HG03159 (cell line): ENCODE measurements at regions not wholly inside any gene's neighbourhood (a gene's known extent, or its start where the extent isn't known, plus 50 kb on each side); places are given as distances from the start of the nearest gene placed in this dataset.
"Not testable (repeated sequence)": the region's sequence is repeated elsewhere in the genome, so short reads cannot be mapped to it uniquely, and the experiment has no call there.

Source experiments
- ATAC-seq: cut with Tn5 transposase; IDR thresholded peaks from one replicate; pipeline ENCODE4 v1.9.1; 2021; ENCODE audit warnings: mild to moderate bottlenecking, moderate library complexity; ENCODE audit not compliant: unreplicated experiment

GRCh38 chr5:99368726-99369125 lies 439.9 kb upstream of the CHD1 start:
- no peak for ATAC-seq

DNA sequence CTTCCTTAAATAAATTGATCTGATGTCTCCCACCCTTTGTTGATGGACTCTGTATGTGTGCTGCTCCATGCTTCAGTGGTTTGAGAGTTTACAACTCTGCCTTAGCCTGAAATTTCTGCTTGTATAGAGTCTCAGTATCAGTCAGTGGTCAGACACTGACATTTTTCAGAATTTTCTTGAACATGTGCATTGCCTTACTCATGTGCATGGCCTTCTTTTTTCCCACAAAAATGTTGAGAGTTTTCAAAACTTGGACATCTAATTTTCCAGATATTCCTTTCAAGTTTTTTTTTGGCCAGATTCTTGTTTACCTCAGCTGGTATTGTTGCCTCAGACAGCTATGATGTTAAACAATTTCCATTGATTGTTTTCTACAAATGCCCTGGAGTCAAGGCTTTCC lies 427.1 kb upstream of the CHD1 start:
- no peak for ATAC-seq

GRCh38 chr5:99349787-99350186 lies 421.0 kb upstream of the CHD1 start:
- no peak for ATAC-seq

GRCh38 chr5:99348597-99348996 lies 419.8 kb upstream of the CHD1 start:
- no peak for ATAC-seq

DNA sequence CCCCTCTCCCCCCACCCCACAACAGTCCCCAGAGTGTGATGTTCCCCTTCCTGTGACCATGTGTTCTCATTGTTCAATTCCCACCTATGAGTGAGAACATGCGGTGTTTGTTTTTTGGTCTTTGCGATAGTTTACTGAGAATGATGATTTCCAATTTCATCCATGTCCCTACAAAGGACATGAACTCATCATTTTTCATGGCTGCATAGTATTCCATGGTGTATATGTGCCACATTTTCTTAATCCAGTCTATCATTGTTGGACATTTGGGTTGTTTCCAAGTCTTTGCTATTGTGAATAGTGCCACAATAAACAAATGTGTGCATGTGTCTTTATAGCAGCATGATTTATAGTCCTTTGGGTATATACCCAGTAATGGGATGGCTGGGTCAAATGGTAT lies 411.0 kb upstream of the CHD1 start:
- ATAC-seq: not testable (repeated sequence)

GRCh38 chr5:99334936-99335335 lies 406.1 kb upstream of the CHD1 start:
- no peak for ATAC-seq

DNA sequence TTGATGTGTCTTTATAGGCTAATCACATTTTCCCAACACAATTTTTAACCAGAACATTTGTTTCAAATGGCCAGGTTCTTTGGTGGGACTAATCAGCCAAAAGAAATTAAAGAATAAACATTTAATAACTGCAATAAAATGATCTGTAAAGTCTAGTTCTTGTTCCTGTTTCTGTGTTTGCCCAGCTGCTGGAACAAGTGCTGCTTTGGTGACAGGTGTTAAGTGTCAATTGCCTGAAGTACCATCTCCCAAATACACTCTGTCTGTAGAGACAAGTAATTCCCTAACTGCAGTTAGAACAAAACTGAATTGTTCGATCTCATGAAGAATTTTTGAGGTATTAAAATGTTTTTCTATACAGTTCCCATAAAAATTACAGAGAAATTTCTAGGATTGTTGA lies 402.3 kb upstream of the CHD1 start:
- ATAC-seq: no peak

- no peak for ATAC-seq
Observed at GRCh38 chr5:99320436-99320835, 391.6 kb upstream of the CHD1 start.

DNA sequence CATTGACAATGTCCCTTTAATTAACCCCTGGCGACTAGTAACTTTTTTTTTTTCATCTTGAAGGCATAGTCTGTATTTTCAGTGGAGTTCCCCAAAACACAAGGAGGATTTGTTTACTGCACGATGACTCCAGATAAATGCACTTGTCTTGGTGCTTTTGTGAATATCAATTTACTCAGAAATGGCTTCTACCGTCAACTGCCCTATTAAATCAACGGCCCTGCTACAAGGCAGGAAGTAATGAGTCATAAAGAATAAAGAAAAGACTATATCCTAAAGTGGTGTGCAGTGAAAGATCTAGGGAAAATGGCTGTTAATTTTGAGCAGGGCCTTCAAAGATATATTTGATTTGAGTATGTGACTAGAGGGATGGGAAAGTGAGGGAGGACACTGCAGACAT lies 388.3 kb upstream of the CHD1 start:
- no peak for ATAC-seq

GRCh38 chr5:99316484-99316883 lies 387.7 kb upstream of the CHD1 start:
- no peak for ATAC-seq

- no peak for ATAC-seq
Observed at GRCh38 chr5:99315413-99316183, 386.8 kb upstream of the CHD1 start.

- no peak for ATAC-seq
Observed at GRCh38 chr5:99314721-99315120, 385.9 kb upstream of the CHD1 start.

GRCh38 chr5:99308131-99308530 lies 379.3 kb upstream of the CHD1 start:
- ATAC-seq: no peak

DNA sequence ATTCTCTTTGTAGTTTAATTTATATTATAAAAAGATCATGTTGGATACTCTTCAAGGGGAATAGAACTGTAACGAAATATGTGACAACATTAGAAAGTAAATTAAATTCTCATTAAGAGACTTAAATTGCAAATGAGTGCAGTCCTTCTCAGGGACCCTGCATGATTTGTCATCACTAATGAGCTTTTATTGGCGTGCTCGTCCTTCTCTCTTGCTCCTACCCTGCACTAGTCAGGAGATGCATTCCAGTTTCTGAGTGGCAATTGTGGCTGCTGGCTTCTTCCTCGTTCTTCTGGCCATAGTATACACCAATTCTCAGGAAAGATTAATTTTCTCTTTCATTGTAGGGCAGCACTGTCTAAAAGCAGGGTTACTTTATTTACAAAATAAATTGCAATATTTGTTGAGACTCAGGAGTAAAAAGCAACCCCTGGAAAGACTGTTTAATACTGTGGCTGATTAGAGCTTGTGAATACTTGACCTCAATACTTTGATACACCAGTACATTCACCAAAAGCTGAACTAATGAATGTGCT lies 376.3 kb upstream of the CHD1 start:
- ATAC-seq: no peak

- no peak for ATAC-seq
Observed at GRCh38 chr5:99285606-99286005, 356.8 kb upstream of the CHD1 start.

DNA sequence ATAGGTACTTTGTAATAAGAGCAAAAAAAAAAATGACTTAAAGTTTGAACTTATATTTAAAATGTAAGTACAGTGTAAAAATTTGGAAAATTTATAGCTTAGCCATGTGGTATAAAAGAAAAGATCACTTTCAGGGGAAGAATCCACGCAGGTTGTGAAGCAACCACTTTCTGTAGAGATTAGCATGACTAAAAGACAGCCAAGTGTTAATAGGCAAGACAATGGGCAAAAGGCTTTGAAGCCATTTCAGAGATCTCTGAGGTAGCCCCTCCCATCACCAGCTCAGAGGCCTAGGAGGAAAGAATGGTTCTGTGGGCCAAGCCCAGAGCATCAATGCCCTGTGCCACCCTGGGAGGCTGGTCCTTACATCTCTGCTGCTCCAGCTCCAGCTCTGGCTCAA lies 346.3 kb upstream of the CHD1 start:
- no peak for ATAC-seq

- ATAC-seq: no peak
Observed at GRCh38 chr5:99272576-99272975, 343.8 kb upstream of the CHD1 start.

- ATAC-seq: no peak
Observed at GRCh38 chr5:99258819-99259218, 330.0 kb upstream of the CHD1 start.

- no peak for ATAC-seq
Observed at GRCh38 chr5:99248066-99248465, 319.3 kb upstream of the CHD1 start.

DNA sequence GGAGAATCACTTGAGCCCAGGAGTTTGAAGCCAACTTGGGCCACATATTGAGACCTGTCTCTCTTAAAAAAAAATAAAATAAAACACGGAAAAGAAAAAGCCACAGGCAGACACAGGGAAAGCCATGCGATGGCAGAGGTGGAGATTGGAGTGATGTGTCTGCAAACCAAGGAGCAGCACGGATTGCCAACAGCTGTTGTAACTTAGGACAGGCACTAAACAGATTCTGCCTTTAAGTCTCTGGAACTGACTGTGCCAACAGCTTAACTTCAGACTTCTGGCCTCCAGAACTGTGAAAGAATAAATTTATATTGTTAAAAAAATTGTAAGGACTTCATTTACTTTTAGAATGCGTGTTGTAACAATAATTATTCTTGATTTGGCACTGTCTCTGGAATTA lies 318.5 kb upstream of the CHD1 start:
- ATAC-seq: no peak

DNA sequence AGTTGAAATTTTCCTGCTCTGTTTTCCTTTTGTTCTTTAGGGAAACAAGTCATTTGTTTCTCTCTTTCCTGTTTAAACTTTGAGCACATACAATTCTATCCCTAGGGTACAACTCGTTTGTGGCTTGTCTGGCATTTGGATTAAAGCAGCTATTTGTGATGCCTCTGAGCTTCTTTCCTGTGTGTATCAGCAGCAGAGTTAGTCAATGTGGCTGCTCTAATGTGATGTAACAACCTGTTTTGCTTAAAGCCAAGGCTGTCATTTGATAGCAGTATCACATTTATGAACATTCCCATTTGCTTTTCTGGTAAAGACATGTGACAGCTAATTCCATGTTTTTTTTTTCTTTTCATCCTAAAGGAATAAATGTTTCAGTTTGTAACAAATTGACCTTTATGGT lies 314.3 kb upstream of the CHD1 start:
- ATAC-seq: no peak

GRCh38 chr5:99239826-99240360 lies 311.1 kb upstream of the CHD1 start:
- ATAC-seq: no peak
